ENCODE measurements at regions not wholly inside any gene's neighbourhood (a gene's known extent, or its start where the extent isn't known, plus 50 kb on each side); places are given as distances from the start of the nearest gene placed in this dataset.

DNA sequence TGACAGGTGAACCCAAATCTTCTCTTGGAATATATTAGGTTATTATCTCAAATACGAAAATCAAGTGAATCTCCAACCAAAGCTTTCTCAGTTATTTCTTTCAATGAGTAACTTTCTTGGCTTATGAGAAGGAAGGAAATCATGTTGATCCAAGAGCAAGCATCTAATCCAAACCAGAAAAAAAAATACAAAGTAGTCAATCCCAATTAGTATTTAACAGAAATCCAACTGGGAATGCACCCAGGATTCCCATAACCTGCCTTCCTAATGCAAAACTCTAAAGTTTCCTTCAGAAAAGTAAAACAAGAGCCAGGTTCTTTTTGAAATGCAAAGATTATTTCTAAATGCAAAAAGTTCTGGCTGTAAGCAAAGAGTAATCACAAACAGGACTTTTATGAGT, 289.3 kb downstream of the SHOX2 start:
- TF ChIP-seq CSRNP3 (CRISPR knock-in tag; IDR thresholded peaks at IDR 0.05) (no peak), ZNF8 (CRISPR knock-in tag; IDR thresholded peaks at IDR 0.05) (no peak), TOX (CRISPR knock-in tag; IDR thresholded peaks at IDR 0.05; ENCODE audit: borderline replicate concordance) (no peak), ISL1 (CRISPR knock-in tag; IDR thresholded peaks at IDR 0.05) (no peak), CREB5 (CRISPR knock-in tag; IDR thresholded peaks at IDR 0.05; ENCODE audit: low read depth) (no peak), RARB (CRISPR knock-in tag; IDR thresholded peaks at IDR 0.05) (no peak), ESRRG (CRISPR knock-in tag; IDR thresholded peaks at IDR 0.05) (no peak), PPARA (CRISPR knock-in tag; IDR thresholded peaks at IDR 0.05; ENCODE audit: borderline replicate concordance) (no peak), TCF4 (CRISPR knock-in tag; IDR thresholded peaks at IDR 0.05; ENCODE audit: borderline replicate concordance) (no peak), PATZ1 (CRISPR knock-in tag; IDR thresholded peaks at IDR 0.05; ENCODE audit: borderline replicate concordance) (no peak), ZNF565 (CRISPR knock-in tag; conservative IDR thresholded peaks at IDR 0.05; ENCODE audit: low read depth) (no peak), TSHZ2 (CRISPR knock-in tag; IDR thresholded peaks at IDR 0.05) (no peak), CSDC2 (CRISPR knock-in tag; IDR thresholded peaks at IDR 0.05) (no peak), GLIS3 (CRISPR knock-in tag; IDR thresholded peaks at IDR 0.05) (no peak), ZFP3 (CRISPR knock-in tag; IDR thresholded peaks at IDR 0.05) (no peak), OSR1 (CRISPR knock-in tag; IDR thresholded peaks at IDR 0.05) (no peak), BACH2 (CRISPR knock-in tag; IDR thresholded peaks at IDR 0.05; ENCODE audit: borderline replicate concordance) (no peak), ARNTL (CRISPR knock-in tag; IDR thresholded peaks at IDR 0.05; ENCODE audit: borderline replicate concordance, low read depth) (no peak), ZC3H10 (CRISPR knock-in tag; IDR thresholded peaks at IDR 0.05) (no peak)
- peak; percentile 31; the same call in 2 of the 3 replicates for ATAC-seq

DNA sequence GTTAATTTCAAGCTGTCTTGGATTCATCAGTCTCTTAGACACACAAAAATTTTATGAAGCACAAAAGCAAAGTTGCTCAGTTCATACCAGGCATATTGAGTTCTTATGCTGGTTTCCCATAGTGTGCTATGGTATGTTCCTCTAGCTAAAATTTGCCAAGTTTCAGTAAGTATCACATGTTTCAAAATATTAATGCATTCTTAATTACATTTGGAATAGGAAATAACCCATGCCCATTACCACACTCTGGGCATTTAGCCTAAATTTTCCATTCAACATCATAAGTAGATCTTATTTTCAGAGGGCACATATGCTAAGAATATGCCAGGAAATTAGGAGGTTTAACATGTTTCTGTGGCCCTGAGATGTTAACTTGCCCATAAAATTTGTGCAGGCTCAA, 289.9 kb downstream of the SHOX2 start:
- TF ChIP-seq CSRNP3 (CRISPR knock-in tag; IDR thresholded peaks at IDR 0.05) (no peak), ISL1 (CRISPR knock-in tag; IDR thresholded peaks at IDR 0.05) (peak; percentile 31; the same call in 1 of the 2 replicates)
- peak; percentile 64 for ATAC-seq

- ATAC-seq = no peak
- no peak for TF ChIP-seq GLIS3 (CRISPR knock-in tag; IDR thresholded peaks at IDR 0.05)
- TF ChIP-seq ZNF565 (CRISPR knock-in tag; conservative IDR thresholded peaks at IDR 0.05; ENCODE audit: low read depth) = no peak
- no peak for TF ChIP-seq SNAI2 (CRISPR knock-in tag; IDR thresholded peaks at IDR 0.05)
- TF ChIP-seq BACH2 (CRISPR knock-in tag; IDR thresholded peaks at IDR 0.05; ENCODE audit: borderline replicate concordance) = no peak
- TF ChIP-seq ARNTL (CRISPR knock-in tag; IDR thresholded peaks at IDR 0.05; ENCODE audit: borderline replicate concordance, low read depth) = no peak
- no peak for TF ChIP-seq TSHZ2 (CRISPR knock-in tag; IDR thresholded peaks at IDR 0.05)
- TF ChIP-seq ZC3H10 (CRISPR knock-in tag; IDR thresholded peaks at IDR 0.05) = no peak
- no peak for TF ChIP-seq PPARA (CRISPR knock-in tag; IDR thresholded peaks at IDR 0.05; ENCODE audit: borderline replicate concordance)
- no peak for TF ChIP-seq ZNF70 (CRISPR knock-in tag; IDR thresholded peaks at IDR 0.05)
- TF ChIP-seq PATZ1 (CRISPR knock-in tag; IDR thresholded peaks at IDR 0.05; ENCODE audit: borderline replicate concordance) = no peak
- TF ChIP-seq OSR1 (CRISPR knock-in tag; IDR thresholded peaks at IDR 0.05) = no peak
- no peak for TF ChIP-seq CSRNP3 (CRISPR knock-in tag; IDR thresholded peaks at IDR 0.05)
- no peak for TF ChIP-seq RARB (CRISPR knock-in tag; IDR thresholded peaks at IDR 0.05)
- TF ChIP-seq ZFP30 (CRISPR knock-in tag; IDR thresholded peaks at IDR 0.05) = no peak
Measured at GRCh38 chr3:157815739-157816138, 290.5 kb downstream of the SHOX2 start.
